WTC11 (cell line): ENCODE measurements at regions not wholly inside any gene's neighbourhood (a gene's known extent, or its start where the extent isn't known, plus 50 kb on each side); places are given as distances from the start of the nearest gene placed in this dataset.
A peak's percentile ranks its signal among the peaks of the same experiment; 100 is the strongest.

Experiments used
- ATAC-seq: fragments of 200-7000 bp; cut with Tn5 transposase; 2 replicates; pipeline ENCODE4 v1.10.0; 2021; ENCODE audit warnings: mild to moderate bottlenecking, moderate library complexity
- CTCF ChIA-PET: fragments of 300-600 bp; sonication (Branson Sonifier 250); formaldehyde crosslinking; loops from one replicate; lab custom pipeline; 2021; ENCODE audit warnings: antibody characterized with exemption; lab: Charles Lee
- POLR2A ChIA-PET: fragments of 350-600 bp; sonication (Branson Sonifier 250); formaldehyde crosslinking; loops from one replicate; lab custom pipeline; 2021; ENCODE audit warnings: antibody characterized with exemption; lab: Charles Lee
- DNase-seq: peaks from one replicate; pipeline ENCODE4 v3.0.0; 2021; ENCODE audit warnings: low spot score
- H3K27ac Mint-ChIP-seq: 2 replicates; pipeline ENCODE4 v1.8.0; 2021; ENCODE audit warnings: mixed read lengths
- H3K27me3 Mint-ChIP-seq: 2 replicates; pipeline ENCODE4 v1.8.0; 2021; ENCODE audit warnings: low read depth, mild to moderate bottlenecking, moderate library complexity, mixed read lengths
- H3K36me3 Mint-ChIP-seq: 2 replicates; pipeline ENCODE4 v1.8.0; 2021; ENCODE audit warnings: mixed read lengths
- H3K4me1 Mint-ChIP-seq: 2 replicates; pipeline ENCODE4 v1.8.0; 2022; ENCODE audit warnings: mixed read lengths
- H3K4me3 Mint-ChIP-seq: 2 replicates; pipeline ENCODE4 v1.8.0; 2021; ENCODE audit warnings: mild to moderate bottlenecking, moderate library complexity, mixed read lengths
- H3K9me3 Mint-ChIP-seq: 2 replicates; pipeline ENCODE4 v1.8.0; 2021; ENCODE audit warnings: mixed read lengths
- GRHL2 ChIP-seq: fragments of 250-450 bp; sonication (Bioruptor Pico); IDR thresholded peaks from 2 replicates; pipeline ENCODE4 v1.8.0; 2022; ENCODE audit warnings: mild to moderate bottlenecking, moderate library complexity; ENCODE audit not compliant: insufficient replicate concordance, severe bottlenecking
- IRF2 ChIP-seq: sonication (generic); formaldehyde crosslinking; IDR thresholded peaks from 2 replicates; pipeline ENCODE4 v1.8.0; 2022; ENCODE audit warnings: low read depth, missing genetic modification reagents, borderline replicate concordance
- NFATC4 ChIP-seq: fragments of 250-450 bp; sonication (Bioruptor Pico); IDR thresholded peaks from 2 replicates; pipeline ENCODE4 v1.9.0; 2021; ENCODE audit warnings: mild to moderate bottlenecking
- NR2C2 ChIP-seq: sonication (generic); formaldehyde crosslinking; IDR thresholded peaks from 2 replicates; pipeline ENCODE4 v1.8.0; 2022; ENCODE audit warnings: mild to moderate bottlenecking, missing genetic modification reagents
- SMAD4 ChIP-seq: sonication (generic); formaldehyde crosslinking; IDR thresholded peaks from 2 replicates; pipeline ENCODE4 v1.8.0; 2022; ENCODE audit warnings: mild to moderate bottlenecking, missing genetic modification reagents
- SOX15 ChIP-seq: fragments of 250-450 bp; sonication (Bioruptor Pico); IDR thresholded peaks from 2 replicates; pipeline ENCODE4 v1.9.0; 2021; ENCODE audit warnings: mild to moderate bottlenecking
- ZNF396 ChIP-seq: fragments of 250-450 bp; sonication (Bioruptor Pico); IDR thresholded peaks from 2 replicates; pipeline ENCODE4 v1.8.0; 2021; ENCODE audit warnings: mild to moderate bottlenecking, moderate library complexity, borderline replicate concordance
- TF ChIP-seq, protein P1 (sequence below): sonication (generic); formaldehyde crosslinking; IDR thresholded peaks from 2 replicates; pipeline ENCODE4 v1.8.1; 2023; ENCODE audit warnings: mild to moderate bottlenecking, missing genetic modification reagents, borderline replicate concordance
- TF ChIP-seq, protein P2 (sequence below): sonication (generic); formaldehyde crosslinking; IDR thresholded peaks from 2 replicates; pipeline ENCODE4 v1.8.0; 2022; ENCODE audit warnings: mild to moderate bottlenecking, missing genetic modification reagents
- TF ChIP-seq, protein P3 (sequence below): sonication (generic); formaldehyde crosslinking; IDR thresholded peaks from 2 replicates; pipeline ENCODE4 v1.8.0; 2022; ENCODE audit warnings: mild to moderate bottlenecking, missing genetic modification reagents
- TF ChIP-seq, protein P4 (sequence below): fragments of 250-450 bp; sonication (Bioruptor Pico); IDR thresholded peaks from 2 replicates; pipeline ENCODE4 v1.8.0; 2021; ENCODE audit warnings: mild to moderate bottlenecking
- TF ChIP-seq, protein P5 (sequence below): sonication (generic); formaldehyde crosslinking; IDR thresholded peaks from 2 replicates; pipeline ENCODE4 v1.8.1; 2023; ENCODE audit warnings: mild to moderate bottlenecking, missing genetic modification reagents
- TF ChIP-seq, protein P6 (sequence below): sonication (generic); formaldehyde crosslinking; IDR thresholded peaks from 2 replicates; pipeline ENCODE4 v1.8.1; 2022; ENCODE audit warnings: mild to moderate bottlenecking, missing genetic modification reagents, moderate library complexity, borderline replicate concordance
- TF ChIP-seq, protein P7 (sequence below): fragments of 200-600 bp; IDR thresholded peaks from 2 replicates; pipeline ENCODE4 v1.8.0; 2022; ENCODE audit warnings: antibody characterized with exemption
- TF ChIP-seq, protein P8 (sequence below): fragments of 250-450 bp; sonication (Bioruptor Pico); IDR thresholded peaks from 2 replicates; pipeline ENCODE4 v1.9.0; 2021; ENCODE audit warnings: mild to moderate bottlenecking, borderline replicate concordance

DNA sequence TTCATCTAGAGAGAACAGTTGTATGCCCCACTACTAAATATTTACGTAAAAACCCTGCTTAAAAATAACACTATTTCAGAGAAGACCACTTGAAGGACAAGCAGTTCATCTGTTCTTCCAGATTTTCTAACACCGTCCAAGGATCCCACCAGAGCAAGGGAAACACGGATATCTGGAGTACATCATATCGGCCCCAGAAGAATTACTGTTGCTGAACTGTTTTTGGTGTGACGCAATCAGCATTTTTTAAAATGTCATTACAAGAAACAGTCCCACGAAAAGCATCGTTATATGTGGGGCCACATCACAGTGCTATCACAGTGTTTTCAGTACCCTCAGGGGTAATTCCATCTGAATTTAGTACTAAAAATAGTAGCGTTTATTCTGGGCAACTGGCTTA, 134.5 kb upstream of the PKDCC start (continued):
- TF ChIP-seq, protein P1, sequence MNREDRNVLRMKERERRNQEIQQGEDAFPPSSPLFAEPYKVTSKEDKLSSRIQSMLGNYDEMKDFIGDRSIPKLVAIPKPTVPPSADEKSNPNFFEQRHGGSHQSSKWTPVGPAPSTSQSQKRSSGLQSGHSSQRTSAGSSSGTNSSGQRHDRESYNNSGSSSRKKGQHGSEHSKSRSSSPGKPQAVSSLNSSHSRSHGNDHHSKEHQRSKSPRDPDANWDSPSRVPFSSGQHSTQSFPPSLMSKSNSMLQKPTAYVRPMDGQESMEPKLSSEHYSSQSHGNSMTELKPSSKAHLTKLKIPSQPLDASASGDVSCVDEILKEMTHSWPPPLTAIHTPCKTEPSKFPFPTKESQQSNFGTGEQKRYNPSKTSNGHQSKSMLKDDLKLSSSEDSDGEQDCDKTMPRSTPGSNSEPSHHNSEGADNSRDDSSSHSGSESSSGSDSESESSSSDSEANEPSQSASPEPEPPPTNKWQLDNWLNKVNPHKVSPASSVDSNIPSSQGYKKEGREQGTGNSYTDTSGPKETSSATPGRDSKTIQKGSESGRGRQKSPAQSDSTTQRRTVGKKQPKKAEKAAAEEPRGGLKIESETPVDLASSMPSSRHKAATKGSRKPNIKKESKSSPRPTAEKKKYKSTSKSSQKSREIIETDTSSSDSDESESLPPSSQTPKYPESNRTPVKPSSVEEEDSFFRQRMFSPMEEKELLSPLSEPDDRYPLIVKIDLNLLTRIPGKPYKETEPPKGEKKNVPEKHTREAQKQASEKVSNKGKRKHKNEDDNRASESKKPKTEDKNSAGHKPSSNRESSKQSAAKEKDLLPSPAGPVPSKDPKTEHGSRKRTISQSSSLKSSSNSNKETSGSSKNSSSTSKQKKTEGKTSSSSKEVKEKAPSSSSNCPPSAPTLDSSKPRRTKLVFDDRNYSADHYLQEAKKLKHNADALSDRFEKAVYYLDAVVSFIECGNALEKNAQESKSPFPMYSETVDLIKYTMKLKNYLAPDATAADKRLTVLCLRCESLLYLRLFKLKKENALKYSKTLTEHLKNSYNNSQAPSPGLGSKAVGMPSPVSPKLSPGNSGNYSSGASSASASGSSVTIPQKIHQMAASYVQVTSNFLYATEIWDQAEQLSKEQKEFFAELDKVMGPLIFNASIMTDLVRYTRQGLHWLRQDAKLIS = no peak
- TF ChIP-seq GRHL2 = no peak
- no peak for TF ChIP-seq ZNF396 (CRISPR knock-in tag)
- TF ChIP-seq IRF2 = no peak
- no peak for TF ChIP-seq SOX15
- no peak for TF ChIP-seq SMAD4
- TF ChIP-seq, protein P2, sequence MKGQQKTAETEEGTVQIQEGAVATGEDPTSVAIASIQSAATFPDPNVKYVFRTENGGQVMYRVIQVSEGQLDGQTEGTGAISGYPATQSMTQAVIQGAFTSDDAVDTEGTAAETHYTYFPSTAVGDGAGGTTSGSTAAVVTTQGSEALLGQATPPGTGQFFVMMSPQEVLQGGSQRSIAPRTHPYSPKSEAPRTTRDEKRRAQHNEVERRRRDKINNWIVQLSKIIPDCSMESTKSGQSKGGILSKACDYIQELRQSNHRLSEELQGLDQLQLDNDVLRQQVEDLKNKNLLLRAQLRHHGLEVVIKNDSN (CRISPR knock-in tag) = no peak
- TF ChIP-seq, protein P3, sequence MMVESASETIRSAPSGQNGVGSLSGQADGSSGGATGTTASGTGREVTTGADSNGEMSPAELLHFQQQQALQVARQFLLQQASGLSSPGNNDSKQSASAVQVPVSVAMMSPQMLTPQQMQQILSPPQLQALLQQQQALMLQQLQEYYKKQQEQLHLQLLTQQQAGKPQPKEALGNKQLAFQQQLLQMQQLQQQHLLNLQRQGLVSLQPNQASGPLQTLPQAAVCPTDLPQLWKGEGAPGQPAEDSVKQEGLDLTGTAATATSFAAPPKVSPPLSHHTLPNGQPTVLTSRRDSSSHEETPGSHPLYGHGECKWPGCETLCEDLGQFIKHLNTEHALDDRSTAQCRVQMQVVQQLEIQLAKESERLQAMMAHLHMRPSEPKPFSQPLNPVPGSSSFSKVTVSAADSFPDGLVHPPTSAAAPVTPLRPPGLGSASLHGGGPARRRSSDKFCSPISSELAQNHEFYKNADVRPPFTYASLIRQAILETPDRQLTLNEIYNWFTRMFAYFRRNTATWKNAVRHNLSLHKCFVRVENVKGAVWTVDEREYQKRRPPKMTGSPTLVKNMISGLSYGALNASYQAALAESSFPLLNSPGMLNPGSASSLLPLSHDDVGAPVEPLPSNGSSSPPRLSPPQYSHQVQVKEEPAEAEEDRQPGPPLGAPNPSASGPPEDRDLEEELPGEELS = no peak

DNA sequence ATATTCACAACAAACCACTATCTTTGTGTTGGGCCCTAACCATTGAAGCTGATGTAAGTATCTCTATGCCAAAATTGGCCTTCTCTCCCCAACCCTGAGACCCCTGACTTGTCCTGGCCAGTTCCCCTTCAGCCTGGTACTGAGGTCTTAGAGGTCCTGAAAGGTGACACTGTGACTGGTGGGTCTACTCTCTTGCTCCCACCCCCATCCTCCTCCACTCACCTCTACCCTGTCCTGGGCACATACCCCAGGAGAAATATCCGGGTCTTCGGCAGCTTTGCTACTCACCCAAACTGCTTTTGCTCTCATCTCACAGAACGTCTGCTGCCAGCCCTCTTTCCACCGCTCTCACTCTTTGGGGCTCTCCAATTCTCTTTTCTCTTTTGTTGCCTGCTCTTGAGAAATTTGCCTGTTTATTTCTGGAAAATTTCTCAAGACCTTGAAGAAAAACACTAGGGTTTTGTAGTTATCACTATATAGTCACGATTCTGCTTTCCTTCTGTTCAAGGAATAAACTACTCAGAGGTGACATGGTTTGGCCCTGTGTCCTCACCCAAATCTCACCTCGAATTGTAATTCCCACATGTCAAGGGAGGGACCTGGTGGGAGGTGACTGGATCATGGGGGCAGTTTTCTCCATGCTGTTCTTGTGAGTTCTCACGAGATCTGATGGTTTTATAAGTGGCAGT, 133.8 kb upstream of the PKDCC start:
- CTCF ChIA-PET = no interaction called here
- H3K27me3 Mint-ChIP-seq = no peaks in the 10 kb centered on the region
- H3K36me3 Mint-ChIP-seq = no peaks in the 10 kb centered on the region
- H3K4me1 Mint-ChIP-seq = 0 out of 2 replicates have a peak, but pooled peaks cover 3% of the 10 kb centered on the region
- no peaks in the 10 kb centered on the region for H3K9me3 Mint-ChIP-seq
- DNase-seq (no peak), ATAC-seq (no peak)
- POLR2A ChIA-PET = no interaction called here
- H3K27ac Mint-ChIP-seq = peak overlapping the region; percentile 34; the same call in 1 of the 2 replicates
- H3K4me3 Mint-ChIP-seq = no peak overlapping the region
- TF ChIP-seq NFATC4 (CRISPR knock-in tag) = no peak
- TF ChIP-seq, protein P4, sequence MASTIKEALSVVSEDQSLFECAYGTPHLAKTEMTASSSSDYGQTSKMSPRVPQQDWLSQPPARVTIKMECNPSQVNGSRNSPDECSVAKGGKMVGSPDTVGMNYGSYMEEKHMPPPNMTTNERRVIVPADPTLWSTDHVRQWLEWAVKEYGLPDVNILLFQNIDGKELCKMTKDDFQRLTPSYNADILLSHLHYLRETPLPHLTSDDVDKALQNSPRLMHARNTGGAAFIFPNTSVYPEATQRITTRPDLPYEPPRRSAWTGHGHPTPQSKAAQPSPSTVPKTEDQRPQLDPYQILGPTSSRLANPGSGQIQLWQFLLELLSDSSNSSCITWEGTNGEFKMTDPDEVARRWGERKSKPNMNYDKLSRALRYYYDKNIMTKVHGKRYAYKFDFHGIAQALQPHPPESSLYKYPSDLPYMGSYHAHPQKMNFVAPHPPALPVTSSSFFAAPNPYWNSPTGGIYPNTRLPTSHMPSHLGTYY (CRISPR knock-in tag) = no peak
- TF ChIP-seq, protein P5, sequence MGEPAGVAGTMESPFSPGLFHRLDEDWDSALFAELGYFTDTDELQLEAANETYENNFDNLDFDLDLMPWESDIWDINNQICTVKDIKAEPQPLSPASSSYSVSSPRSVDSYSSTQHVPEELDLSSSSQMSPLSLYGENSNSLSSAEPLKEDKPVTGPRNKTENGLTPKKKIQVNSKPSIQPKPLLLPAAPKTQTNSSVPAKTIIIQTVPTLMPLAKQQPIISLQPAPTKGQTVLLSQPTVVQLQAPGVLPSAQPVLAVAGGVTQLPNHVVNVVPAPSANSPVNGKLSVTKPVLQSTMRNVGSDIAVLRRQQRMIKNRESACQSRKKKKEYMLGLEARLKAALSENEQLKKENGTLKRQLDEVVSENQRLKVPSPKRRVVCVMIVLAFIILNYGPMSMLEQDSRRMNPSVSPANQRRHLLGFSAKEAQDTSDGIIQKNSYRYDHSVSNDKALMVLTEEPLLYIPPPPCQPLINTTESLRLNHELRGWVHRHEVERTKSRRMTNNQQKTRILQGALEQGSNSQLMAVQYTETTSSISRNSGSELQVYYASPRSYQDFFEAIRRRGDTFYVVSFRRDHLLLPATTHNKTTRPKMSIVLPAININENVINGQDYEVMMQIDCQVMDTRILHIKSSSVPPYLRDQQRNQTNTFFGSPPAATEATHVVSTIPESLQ (CRISPR knock-in tag) = no peak
- TF ChIP-seq, protein P6, sequence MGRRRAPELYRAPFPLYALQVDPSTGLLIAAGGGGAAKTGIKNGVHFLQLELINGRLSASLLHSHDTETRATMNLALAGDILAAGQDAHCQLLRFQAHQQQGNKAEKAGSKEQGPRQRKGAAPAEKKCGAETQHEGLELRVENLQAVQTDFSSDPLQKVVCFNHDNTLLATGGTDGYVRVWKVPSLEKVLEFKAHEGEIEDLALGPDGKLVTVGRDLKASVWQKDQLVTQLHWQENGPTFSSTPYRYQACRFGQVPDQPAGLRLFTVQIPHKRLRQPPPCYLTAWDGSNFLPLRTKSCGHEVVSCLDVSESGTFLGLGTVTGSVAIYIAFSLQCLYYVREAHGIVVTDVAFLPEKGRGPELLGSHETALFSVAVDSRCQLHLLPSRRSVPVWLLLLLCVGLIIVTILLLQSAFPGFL (CRISPR knock-in tag) = no peak
- TF ChIP-seq, protein P7, sequence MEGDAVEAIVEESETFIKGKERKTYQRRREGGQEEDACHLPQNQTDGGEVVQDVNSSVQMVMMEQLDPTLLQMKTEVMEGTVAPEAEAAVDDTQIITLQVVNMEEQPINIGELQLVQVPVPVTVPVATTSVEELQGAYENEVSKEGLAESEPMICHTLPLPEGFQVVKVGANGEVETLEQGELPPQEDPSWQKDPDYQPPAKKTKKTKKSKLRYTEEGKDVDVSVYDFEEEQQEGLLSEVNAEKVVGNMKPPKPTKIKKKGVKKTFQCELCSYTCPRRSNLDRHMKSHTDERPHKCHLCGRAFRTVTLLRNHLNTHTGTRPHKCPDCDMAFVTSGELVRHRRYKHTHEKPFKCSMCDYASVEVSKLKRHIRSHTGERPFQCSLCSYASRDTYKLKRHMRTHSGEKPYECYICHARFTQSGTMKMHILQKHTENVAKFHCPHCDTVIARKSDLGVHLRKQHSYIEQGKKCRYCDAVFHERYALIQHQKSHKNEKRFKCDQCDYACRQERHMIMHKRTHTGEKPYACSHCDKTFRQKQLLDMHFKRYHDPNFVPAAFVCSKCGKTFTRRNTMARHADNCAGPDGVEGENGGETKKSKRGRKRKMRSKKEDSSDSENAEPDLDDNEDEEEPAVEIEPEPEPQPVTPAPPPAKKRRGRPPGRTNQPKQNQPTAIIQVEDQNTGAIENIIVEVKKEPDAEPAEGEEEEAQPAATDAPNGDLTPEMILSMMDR = no peak
- TF ChIP-seq, protein P8, sequence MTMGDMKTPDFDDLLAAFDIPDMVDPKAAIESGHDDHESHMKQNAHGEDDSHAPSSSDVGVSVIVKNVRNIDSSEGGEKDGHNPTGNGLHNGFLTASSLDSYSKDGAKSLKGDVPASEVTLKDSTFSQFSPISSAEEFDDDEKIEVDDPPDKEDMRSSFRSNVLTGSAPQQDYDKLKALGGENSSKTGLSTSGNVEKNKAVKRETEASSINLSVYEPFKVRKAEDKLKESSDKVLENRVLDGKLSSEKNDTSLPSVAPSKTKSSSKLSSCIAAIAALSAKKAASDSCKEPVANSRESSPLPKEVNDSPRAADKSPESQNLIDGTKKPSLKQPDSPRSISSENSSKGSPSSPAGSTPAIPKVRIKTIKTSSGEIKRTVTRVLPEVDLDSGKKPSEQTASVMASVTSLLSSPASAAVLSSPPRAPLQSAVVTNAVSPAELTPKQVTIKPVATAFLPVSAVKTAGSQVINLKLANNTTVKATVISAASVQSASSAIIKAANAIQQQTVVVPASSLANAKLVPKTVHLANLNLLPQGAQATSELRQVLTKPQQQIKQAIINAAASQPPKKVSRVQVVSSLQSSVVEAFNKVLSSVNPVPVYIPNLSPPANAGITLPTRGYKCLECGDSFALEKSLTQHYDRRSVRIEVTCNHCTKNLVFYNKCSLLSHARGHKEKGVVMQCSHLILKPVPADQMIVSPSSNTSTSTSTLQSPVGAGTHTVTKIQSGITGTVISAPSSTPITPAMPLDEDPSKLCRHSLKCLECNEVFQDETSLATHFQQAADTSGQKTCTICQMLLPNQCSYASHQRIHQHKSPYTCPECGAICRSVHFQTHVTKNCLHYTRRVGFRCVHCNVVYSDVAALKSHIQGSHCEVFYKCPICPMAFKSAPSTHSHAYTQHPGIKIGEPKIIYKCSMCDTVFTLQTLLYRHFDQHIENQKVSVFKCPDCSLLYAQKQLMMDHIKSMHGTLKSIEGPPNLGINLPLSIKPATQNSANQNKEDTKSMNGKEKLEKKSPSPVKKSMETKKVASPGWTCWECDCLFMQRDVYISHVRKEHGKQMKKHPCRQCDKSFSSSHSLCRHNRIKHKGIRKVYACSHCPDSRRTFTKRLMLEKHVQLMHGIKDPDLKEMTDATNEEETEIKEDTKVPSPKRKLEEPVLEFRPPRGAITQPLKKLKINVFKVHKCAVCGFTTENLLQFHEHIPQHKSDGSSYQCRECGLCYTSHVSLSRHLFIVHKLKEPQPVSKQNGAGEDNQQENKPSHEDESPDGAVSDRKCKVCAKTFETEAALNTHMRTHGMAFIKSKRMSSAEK = no peak
- no peak for TF ChIP-seq NR2C2 (CRISPR knock-in tag)
